Ishikawa (cell line): ENCODE measurements at regions not wholly inside any gene's neighbourhood (a gene's known extent, or its start where the extent isn't known, plus 50 kb on each side); places are given as distances from the start of the nearest gene placed in this dataset.

Experiments
- CEBPB ChIP-seq: IDR thresholded peaks from 2 replicates; pipeline ENCODE4 v1.6.1; 2012
- CREB1 ChIP-seq: IDR thresholded peaks from 2 replicates; pipeline ENCODE4 v1.6.1; 2012; ENCODE audit warnings: low read depth
- EGR1 ChIP-seq: IDR thresholded peaks from 2 replicates; pipeline ENCODE4 v1.6.1; 2012
- EP300 ChIP-seq: IDR thresholded peaks from 2 replicates; pipeline ENCODE4 v1.6.1; 2012; ENCODE audit warnings: borderline replicate concordance
- MAX ChIP-seq: IDR thresholded peaks from 2 replicates; pipeline ENCODE4 v1.6.1; 2012
- NFIC ChIP-seq: IDR thresholded peaks from 2 replicates; pipeline ENCODE4 v1.6.1; 2012
- RAD21 ChIP-seq: IDR thresholded peaks from 2 replicates; pipeline ENCODE4 v1.6.1; 2012; ENCODE audit warnings: low read depth
- REST ChIP-seq: IDR thresholded peaks from 2 replicates; pipeline ENCODE4 v1.6.1; 2012; ENCODE audit warnings: low read depth, mild to moderate bottlenecking
- TCF12 ChIP-seq: IDR thresholded peaks from 2 replicates; pipeline ENCODE4 v1.6.1; 2012; ENCODE audit warnings: low read depth
- TEAD4 ChIP-seq: IDR thresholded peaks from 2 replicates; pipeline ENCODE4 v1.6.1; 2012
- USF1 ChIP-seq: IDR thresholded peaks from 2 replicates; pipeline ENCODE4 v1.6.1; 2012
- YY1 ChIP-seq: IDR thresholded peaks from 2 replicates; pipeline ENCODE4 v1.6.1; 2012; ENCODE audit warnings: low read depth
- ZBTB7A ChIP-seq: IDR thresholded peaks from 2 replicates; pipeline ENCODE4 v1.6.1; 2012; ENCODE audit warnings: low read depth

GRCh38 chr15:54789376-54789775 is 407.4 kb downstream of the RSL24D1 start:
- TF ChIP-seq TCF12 (no peak), CEBPB (no peak), EP300 (no peak), YY1 (no peak), REST (no peak), MAX (no peak), TEAD4 (no peak), ZBTB7A (no peak), NFIC (no peak), EGR1 (no peak), USF1 (no peak), CREB1 (no peak), RAD21 (no peak)
